MM.1S (cell line): ENCODE measurements at regions not wholly inside any gene's neighbourhood (a gene's known extent, or its start where the extent isn't known, plus 50 kb on each side); places are given as distances from the start of the nearest gene placed in this dataset.

ENCODE experiments used
- CTCF ChIP-seq: fragments of 300-600 bp; sonication (generic); IDR thresholded peaks from 2 replicates; pipeline ENCODE4 v1.5.1; 2016; ENCODE audit warnings: antibody characterized with exemption, low read length, mixed read lengths
- EZH2 ChIP-seq: fragments of 300-600 bp; sonication (generic); optimal IDR thresholded peaks from 2 replicates; pipeline ENCODE3; 2017; ENCODE audit warnings: low read depth, mild to moderate bottlenecking, antibody characterized with exemption, low read length, mixed read lengths

GRCh38 chrX:84729408-84729807, 227.2 kb upstream of the HDX start:
- TF ChIP-seq CTCF = no peak
- no peak for TF ChIP-seq EZH2
